Superior temporal gyrus (tissue), 1 donor: ENCODE measurements at regions not wholly inside any gene's neighbourhood (a gene's known extent, or its start where the extent isn't known, plus 50 kb on each side); places are given as distances from the start of the nearest gene placed in this dataset.
"Not testable (repeated sequence)": the region's sequence is repeated elsewhere in the genome, so short reads cannot be mapped to it uniquely, and the experiment has no call there.

Experiments used
- DNase-seq: peaks from one replicate; pipeline ENCODE4 v3.0.0-alpha.2; 2016; ENCODE audit errors: extremely low spot score

GRCh38 chr6:28838634-28839442 lies 84.9 kb downstream of the TRIM27 start:
- peak; percentile 83 for DNase-seq

- DNase-seq = no peak
These were observed 84.2 kb downstream of the TRIM27 start for GRCh38 chr6:28839443-28840120.

- no peak for DNase-seq
These were observed 82.5 kb downstream of the TRIM27 start for GRCh38 chr6:28841290-28841689.

- DNase-seq = not testable (repeated sequence)
These were observed 75.0 kb downstream of the TRIM27 start for GRCh38 chr6:28848756-28849155.
